ENCODE measurements at regions not wholly inside any gene's neighbourhood (a gene's known extent, or its start where the extent isn't known, plus 50 kb on each side); places are given as distances from the start of the nearest gene placed in this dataset.
"Not testable (repeated sequence)": the region's sequence is repeated elsewhere in the genome, so short reads cannot be mapped to it uniquely, and the experiment has no call there.

GRCh38 chr3:5480190-5480589, 292.7 kb downstream of the EDEM1 start:
- DNase-seq, result no peak

GRCh38 chr3:5485427-5485826, 297.9 kb downstream of the EDEM1 start:
- no peak for DNase-seq

DNA sequence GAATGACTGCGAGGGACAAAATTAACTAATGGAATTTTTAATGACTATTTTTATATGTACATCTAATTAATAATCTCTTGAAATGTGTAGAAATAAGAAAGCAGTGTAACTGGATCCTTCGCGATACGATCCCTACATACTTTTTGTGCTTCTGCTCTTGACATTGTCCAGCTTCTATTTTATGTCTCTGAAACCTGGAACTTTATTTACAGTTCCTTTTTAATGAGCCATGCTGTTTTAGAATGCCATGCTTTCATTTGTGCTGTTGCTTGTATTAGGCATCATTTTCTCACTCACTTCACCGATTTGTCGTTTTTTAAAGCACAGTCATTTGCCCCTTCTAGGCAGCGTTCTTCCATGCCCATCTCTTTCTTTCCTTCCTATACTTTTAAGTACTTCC, 301.3 kb downstream of the EDEM1 start:
- DNase-seq, result no peak

GRCh38 chr3:5489536-5489935, 302.0 kb downstream of the EDEM1 start:
- no peak for DNase-seq

DNA sequence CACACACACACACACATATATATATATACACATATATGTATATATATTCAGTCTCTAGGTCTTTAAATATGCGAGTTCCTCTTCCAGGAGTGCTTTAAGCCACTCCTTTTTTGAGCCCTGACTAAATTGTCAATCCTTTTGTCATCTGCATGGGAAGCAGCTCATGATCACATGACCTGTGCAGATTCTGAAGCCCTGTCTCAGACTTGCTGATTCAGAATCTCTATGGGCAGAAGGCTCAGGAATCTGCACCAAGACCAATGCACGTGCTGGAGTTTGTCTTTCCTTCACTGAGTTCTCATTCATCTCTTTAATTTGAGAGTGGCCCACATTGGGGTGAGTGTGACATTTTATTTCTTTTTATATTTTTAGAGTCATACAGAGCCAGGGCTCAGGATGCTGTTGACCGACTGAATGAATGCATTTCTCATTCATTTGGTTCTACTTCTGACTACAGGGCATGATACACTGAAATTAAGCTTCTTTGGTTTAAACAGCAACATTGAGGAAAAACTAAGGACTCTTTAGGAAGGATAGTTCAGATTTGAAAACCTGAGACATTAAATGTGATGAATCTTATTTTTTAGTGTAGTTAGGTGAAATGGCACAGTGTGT, 307.5 kb downstream of the EDEM1 start:
- no peak for DNase-seq

DNA sequence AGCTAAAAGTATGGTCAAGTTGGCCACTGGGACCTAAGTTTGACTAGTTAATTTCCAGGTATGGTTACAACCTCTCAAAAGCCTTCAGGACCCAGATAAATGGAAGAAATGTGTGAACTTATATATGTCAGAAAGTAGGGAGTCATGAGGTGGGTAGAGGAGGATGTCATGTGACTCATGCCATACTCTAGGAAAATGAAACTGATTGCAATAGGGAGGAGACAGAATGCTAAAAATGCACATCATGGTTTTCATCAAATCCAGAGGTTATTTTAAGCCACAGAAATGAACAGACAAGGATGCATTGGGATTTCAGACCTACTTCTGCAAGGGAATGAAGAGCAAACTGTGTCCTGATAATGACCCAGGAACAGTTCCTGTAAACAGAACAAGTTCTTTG, 310.0 kb downstream of the EDEM1 start:
- no peak for DNase-seq

GRCh38 chr3:5498981-5499380, 311.5 kb downstream of the EDEM1 start:
- no peak for DNase-seq

- DNase-seq, result no peak
Observed at GRCh38 chr3:5499404-5499803, 311.9 kb downstream of the EDEM1 start.

- no peak for DNase-seq
Observed at GRCh38 chr3:5503136-5503535, 315.6 kb downstream of the EDEM1 start.

GRCh38 chr3:5504135-5504534, 316.6 kb downstream of the EDEM1 start:
- DNase-seq, result no peak

DNA sequence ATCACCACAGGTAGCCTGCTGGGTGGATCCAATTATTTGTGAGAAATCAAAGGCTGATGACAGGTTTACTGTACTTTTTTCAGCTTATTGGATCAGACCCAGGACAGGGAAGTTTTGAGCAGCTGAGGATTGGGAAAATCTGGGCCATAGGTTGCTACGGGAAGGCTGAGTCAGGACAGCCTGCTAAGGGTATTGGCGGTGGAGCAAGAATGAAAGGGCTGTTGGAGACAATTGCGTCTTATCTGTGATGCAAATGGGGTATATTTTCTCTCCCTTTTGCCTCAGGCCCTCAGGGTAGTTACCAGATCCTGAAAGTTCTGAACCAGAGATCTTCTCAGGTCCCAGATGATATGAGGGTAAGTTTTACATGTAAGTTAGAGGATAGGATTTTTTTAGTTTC, 317.7 kb downstream of the EDEM1 start:
- no peak for DNase-seq

DNA sequence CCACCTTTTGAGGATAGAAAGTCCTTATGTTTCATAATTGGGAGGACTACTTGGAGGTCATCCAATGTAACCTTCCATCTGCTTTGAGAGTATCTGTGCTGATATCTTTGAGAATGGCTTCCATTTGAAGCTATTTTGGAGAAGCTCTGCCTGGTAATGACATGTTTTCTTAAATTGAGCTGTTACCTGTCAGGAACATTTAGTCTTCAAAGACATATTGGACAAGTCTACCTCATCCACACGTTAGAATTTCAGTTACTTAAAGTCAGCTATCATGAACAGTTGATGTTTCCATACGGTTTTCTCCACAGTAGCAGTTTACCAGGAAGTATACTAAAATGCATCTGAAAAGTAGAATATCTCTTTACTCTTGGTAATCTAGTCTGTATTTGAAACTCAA, 318.5 kb downstream of the EDEM1 start:
- no peak for DNase-seq

- not testable (repeated sequence) for DNase-seq
Observed at GRCh38 chr3:5508860-5509259, 321.4 kb downstream of the EDEM1 start.

- DNase-seq, result no peak
Observed at GRCh38 chr3:5510300-5510699, 322.8 kb downstream of the EDEM1 start.

DNA sequence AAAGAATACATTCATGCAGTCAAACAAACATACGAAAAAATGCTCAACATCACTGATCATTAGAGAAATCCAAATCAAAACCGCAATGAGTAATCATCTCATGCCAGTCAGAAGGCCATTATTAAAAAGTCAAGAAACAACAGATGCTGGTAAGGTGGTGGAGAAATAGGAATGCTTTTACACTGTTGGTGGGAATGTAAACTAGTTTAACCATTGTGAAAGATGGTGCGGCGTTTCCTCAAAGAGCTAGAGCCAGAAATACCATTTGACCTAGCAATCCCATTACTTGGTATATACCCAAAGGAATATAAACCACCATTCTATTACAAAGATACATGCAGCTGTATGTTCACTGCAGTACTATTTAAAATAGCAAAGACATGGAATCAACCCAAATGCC, 330.4 kb downstream of the EDEM1 start:
- no peak for DNase-seq

GRCh38 chr3:5520237-5520636, 332.7 kb downstream of the EDEM1 start:
- no peak for DNase-seq

GRCh38 chr3:5523125-5523524, 335.6 kb downstream of the EDEM1 start:
- no peak for DNase-seq

GRCh38 chr3:5531039-5531438, 343.5 kb downstream of the EDEM1 start:
- DNase-seq, result no peak

GRCh38 chr3:5531741-5532290, 344.3 kb downstream of the EDEM1 start:
- no peak for DNase-seq

- DNase-seq, result no peak
Observed at GRCh38 chr3:5540532-5540931, 353.0 kb downstream of the EDEM1 start.

GRCh38 chr3:5542472-5542871, 355.0 kb downstream of the EDEM1 start:
- no peak for DNase-seq

GRCh38 chr3:5543047-5543446, 355.5 kb downstream of the EDEM1 start:
- no peak for DNase-seq

DNA sequence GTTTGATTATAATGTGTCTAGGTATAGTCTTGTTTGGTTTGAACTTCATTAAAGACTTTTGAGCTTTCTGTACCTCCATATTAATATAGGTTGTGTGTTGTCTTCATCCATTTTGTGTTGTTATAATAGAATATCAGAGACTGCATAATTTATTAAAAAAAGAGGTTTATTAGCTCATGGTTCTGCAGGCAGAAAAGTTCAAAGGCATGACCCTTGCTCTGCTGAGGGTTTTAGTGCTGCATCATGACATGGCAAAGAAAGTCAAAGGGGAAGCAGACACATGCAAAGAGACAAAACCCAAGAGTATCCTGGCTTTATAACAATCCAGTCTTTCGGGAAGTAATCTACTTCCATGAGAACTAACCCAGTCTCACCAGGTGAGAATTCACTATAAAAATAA, 358.2 kb downstream of the EDEM1 start:
- no peak for DNase-seq

DNA sequence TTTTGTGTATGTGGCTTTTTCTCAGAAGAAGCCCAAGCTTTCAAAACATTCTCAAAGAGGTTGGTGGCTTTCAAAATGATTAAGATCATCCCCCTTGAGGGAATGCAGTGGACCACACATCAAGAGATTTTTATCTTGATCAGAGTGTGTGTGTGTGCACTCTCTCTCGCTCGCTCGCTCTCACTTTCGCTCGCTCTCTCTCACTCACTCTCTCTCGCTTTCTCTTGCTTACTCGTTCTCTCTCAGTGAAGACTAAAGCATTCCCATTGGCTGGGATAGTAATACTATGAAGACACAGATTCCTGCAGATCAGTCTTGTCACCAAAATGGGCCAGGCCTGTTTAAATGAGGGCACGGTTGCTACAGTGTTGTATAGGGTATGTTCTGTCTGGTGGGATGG, 365.7 kb downstream of the EDEM1 start:
- DNase-seq, result no peak

- no peak for DNase-seq
Observed at GRCh38 chr3:5554245-5554747, 366.8 kb downstream of the EDEM1 start.
